Daoy (cell line): ENCODE measurements at regions not wholly inside any gene's neighbourhood (a gene's known extent, or its start where the extent isn't known, plus 50 kb on each side); places are given as distances from the start of the nearest gene placed in this dataset.

Experiments used
- DNase-seq: peaks from one replicate; pipeline ENCODE4 v3.0.0-alpha.2; 2015; ENCODE audit warnings: low read depth

DNA sequence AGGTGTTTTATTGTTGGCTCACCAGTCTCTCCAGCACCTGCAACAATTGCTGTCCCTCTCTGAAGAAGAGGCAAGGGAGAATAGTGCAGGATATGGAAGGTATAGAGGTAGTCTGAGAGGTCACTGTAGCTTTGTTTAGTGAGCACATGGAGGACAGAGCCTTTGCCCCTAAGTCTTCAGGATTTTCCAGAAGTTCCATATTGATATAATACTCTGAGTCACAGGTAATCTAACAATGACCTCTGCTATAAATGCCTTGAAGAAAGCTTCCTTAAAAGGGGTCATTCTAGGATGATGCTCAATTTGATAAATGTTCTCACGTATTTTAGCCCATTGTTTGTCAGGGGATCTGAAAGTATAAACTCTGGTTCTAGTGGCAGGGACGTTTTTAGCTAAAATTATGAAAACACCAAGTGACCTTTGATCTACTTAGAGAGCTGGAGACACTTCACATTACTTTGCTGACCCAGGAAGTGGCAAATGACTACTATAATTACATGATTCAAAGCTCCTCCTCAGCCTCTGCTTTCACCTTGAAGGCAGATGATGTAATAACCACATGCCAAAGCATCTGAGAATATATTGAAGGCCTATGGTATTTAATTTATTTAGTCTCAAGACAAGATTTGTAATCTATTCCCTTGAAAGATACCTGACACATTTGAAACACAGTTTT lies 366.9 kb upstream of the NUDT12 start:
- peak; percentile 61 for DNase-seq

DNA sequence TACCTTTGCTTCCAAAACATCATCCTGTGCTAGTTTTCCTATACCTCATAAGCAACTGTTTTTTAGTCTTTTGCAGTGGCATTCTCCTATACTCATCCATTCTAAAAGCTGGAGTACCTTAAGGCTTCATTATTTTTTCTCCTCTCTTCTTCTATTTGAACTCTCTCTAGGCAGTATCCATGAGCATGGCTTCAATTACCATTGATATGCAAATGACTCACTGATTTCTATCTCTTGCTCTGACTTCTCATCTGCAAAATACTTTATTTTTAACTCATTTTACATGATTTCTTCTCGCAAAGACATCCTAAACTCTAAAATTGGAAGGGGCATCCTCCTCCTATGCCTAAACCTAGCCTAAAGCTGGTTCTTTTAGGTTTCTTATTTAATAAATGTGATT lies 365.1 kb upstream of the NUDT12 start:
- no peak for DNase-seq

- DNase-seq: no peak
Observed at GRCh38 chr5:103923616-103924168, 361.1 kb upstream of the NUDT12 start.

DNA sequence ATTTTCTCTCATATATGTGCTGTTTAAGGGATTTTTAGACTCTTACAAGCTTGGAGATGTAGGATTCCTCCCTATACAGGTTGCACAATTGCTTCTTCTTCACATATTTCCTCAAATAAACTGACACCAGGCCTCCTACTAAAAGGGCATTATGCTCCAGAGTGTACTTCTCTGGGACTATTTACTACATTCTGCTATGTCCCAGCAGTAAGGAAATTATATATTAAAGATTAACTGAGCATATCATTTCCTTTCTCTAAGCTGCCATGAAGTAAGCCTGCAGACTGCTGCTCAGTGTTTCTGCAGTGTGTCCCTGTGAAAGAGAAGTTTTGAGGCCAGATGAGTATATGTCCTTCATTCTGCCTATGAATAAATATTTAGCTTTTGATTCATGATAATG lies 356.9 kb upstream of the NUDT12 start:
- DNase-seq: no peak

- DNase-seq: peak; percentile 17
Observed at GRCh38 chr5:103918668-103919367, 356.2 kb upstream of the NUDT12 start.

- no peak for DNase-seq
Observed at GRCh38 chr5:103915081-103915480, 352.5 kb upstream of the NUDT12 start.

DNA sequence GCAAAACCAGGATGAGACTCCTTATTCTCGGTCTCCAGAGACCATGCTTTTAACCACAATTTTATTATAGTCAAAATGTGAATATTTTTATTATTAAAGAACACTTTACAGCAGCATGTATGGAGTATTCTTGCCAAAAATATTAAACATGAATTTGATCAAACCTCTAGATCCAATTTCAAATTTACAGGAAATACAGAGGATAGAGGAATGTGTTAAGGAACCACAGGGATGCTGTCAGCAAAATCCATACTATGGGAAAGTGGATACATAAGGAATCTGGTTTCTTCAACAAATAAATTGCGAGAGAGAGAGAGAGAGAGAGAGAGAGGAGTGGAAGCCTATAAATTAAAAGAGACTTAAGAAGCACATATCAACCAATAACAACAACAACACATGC lies 348.2 kb upstream of the NUDT12 start:
- no peak for DNase-seq

DNA sequence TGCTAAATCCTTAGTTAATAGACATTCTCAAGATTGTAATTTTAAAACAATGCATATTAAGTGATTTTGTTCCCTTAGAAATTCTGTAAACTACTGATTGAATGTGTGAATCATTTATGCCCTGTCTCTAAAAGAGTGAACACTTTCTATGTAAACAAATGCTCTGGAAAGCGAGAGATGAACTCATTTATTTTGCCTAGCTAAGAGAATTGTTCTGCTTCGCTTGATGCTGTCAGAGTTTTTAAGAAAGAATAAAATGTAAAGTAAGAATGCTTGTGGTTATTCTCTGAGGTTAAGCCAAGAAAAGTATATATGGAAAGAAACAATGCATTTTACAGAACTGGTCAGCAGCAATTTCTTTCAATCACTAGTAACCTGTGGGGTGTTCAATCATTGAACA lies 347.4 kb upstream of the NUDT12 start:
- no peak for DNase-seq

DNA sequence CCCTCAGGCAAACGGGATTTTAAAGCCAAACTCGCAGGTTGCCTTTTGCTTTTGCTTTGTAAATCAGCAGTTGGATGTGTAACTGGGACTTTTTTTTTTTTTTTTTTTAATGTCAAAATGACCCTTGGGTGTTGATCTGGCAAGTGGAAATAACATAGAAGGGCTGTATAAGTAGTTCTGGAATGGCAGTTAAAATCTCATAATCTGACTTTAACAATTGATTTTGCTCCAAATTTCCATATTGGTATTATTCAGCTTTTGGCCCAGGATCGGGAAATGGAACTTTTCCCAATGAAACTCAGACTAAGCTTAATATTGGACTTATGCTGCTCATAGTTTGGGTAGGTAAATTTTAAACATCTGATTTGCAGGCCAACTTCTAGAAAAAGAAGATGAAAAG lies 346.8 kb upstream of the NUDT12 start:
- no peak for DNase-seq

- DNase-seq: no peak
Observed at GRCh38 chr5:103908336-103909080, 345.9 kb upstream of the NUDT12 start.

GRCh38 chr5:103907001-103907400 lies 344.4 kb upstream of the NUDT12 start:
- no peak for DNase-seq

DNA sequence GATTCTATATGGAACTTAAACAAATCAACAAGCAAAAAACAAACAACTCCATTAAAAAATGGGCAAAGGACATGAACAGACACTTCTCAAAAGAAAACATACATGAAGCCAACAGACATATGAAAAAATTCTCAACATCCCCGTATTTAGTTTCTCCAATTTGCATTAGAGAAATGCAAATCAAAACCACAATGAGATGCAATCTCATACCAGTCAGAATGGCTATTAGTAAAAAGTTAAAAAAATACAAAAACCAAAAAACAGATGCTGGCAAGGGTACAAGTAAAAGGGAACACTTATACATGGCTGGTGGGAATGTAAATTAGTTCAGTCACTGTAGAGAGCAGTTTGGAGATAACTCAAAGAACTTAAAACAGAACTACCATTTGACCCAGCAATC lies 342.1 kb upstream of the NUDT12 start:
- DNase-seq: no peak

DNA sequence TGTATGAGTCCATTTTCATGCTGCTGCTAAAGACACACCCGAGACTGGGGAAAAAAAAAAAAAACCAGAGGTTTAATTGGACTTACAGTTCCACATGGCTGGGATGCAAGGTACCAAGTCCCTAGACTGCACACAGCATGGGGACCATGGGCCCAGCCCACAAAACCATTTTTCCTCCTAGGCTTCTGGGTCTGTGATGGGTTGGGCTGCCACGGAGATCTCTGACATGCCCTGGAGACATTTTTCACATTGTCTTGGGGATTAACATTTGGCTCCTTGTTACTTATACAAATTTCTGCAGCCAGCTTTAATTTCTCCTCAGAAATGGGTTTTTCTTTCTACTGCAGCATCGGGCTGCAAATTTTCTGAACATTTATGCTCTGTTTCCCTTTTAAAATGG lies 340.3 kb upstream of the NUDT12 start:
- DNase-seq: no peak

GRCh38 chr5:103901885-103902284 lies 339.3 kb upstream of the NUDT12 start:
- no peak for DNase-seq

DNA sequence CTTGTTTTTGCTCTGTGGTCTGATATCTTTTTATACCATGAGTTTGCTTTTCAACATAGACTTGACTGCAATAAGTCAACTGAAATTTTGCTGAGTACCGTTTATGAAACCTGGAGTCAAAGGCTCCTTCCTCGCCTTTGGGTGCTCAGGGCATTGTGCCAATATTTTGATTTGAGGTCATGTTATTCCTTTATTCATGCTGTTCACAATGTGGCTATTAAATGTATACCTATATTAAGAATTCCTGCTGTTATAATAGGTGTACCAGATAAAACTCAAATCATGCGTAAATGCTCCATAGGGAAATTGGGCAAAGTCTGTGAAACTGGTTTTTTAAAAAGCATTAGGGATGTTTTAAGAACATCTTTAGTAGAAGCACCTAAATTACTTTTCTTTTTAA lies 334.0 kb upstream of the NUDT12 start:
- no peak for DNase-seq

- no peak for DNase-seq
Observed at GRCh38 chr5:103895738-103896137, 333.1 kb upstream of the NUDT12 start.

GRCh38 chr5:103894882-103895281 lies 332.3 kb upstream of the NUDT12 start:
- no peak for DNase-seq

DNA sequence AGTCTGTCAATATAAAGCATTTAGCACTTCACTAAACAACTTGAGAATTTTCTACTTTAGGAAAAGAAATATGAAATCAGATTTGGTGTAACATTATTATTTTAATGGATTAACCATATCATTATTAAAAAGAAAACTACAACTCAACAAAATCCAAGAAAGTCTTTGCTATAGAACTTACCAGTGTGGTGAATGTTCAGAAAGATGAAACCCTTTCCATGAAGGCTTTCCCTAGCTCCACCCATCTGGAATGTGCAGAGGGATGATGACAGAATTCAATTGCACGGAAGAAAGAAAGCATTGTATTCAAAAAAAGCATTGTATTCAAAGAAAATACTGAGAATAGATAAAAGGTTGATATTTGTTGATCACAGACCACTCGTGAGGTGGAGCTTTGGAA lies 328.6 kb upstream of the NUDT12 start:
- no peak for DNase-seq

DNA sequence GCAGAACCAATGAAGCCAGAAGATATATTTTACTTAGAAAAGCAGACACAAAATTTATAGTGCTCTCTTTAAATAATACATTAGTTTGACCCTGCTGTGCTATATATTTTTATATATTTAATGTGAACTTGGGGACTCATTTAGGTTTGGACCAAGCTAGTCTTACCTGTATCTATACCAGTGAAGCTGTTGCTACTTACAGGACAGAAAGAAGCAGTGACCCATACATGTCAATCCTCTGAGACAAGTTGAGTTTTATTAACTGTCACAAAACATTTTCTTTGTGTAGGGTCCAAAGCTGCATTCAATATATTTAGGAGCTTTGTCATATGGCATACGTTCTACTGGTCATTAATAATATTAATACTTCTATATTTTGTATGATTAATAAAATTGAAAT lies 327.7 kb upstream of the NUDT12 start:
- no peak for DNase-seq

DNA sequence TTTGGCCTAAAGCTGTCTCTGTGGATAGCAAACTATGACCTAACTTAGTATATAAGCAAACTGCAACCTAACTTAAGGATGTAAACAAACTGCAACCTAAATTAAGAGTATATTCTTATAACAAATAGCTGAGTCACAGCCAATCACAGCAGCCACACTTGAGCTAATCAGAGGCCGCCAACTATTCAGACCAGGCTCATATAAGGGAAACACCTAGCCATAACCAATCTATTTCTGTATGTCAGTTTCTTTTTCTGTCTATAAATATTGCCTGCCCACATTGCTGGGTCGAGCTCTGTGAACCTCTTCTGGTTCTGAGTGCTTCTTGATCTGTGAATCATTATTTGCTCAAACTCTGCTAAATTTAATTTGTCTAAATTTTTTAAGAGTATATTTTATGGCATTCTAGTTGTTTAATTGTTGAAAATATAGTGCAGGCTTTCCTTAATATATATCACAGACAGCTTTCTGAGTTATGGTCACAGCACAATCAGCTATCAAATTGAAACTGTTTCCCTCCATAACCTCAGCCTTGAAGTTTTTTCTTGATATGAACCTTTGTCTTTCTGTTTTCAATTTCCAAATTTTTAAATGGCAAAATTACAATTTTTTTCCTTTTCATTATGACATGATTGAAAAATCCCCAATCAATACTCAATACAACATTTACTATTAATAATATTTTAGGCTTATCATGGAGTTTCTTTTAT lies 327.1 kb upstream of the NUDT12 start:
- no peak for DNase-seq

DNA sequence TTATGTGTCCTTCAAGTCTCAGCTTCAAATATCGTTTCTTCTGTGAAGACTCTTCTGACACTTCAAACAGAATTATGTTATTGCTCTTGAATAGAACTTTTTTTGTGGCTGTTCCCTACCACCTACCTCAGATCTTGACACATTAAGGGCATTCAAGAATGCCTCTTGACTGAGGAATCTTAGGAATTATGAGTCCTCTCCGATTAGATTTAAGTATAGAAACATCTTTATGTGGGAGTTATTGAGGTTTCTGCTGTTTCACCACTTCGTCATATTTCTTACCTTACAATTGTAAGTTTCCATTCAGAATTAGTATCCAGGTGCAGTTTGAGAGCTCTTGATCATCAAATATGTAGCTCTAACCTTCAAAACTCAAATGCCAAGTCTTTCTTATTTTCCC lies 324.2 kb upstream of the NUDT12 start:
- no peak for DNase-seq

DNA sequence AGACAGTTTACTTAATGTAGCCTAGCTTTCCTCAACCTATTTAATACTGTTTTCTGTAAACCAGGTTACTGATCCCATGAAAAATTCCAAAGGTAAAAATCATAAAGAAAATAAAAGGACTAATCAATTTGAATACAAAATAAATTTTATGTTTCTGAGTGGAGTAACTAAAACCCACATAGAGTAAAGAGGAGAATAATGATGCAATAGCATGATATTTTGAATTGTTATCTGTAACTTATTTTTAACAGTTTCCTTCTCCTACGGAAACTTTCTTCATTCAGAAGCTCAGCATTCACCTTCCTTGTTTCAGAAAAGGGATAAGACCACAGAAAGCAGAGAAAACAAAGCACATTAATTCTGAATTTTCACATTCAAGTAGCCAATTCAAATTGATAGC lies 320.6 kb upstream of the NUDT12 start:
- no peak for DNase-seq
